ENCODE measurements at regions not wholly inside any gene's neighbourhood (a gene's known extent, or its start where the extent isn't known, plus 50 kb on each side); places are given as distances from the start of the nearest gene placed in this dataset.
"Not testable (repeated sequence)": the region's sequence is repeated elsewhere in the genome, so short reads cannot be mapped to it uniquely, and the experiment has no call there.

- TF ChIP-seq RARB (CRISPR knock-in tag; IDR thresholded peaks at IDR 0.05); PPARA (CRISPR knock-in tag; IDR thresholded peaks at IDR 0.05; ENCODE audit: borderline replicate concordance); OSR1 (CRISPR knock-in tag; IDR thresholded peaks at IDR 0.05): not testable (repeated sequence)
These were observed 355.6 kb downstream of the TMEM121 start for GRCh38 chr14:105882011-105882410.
